H9 (cell line): ENCODE measurements at regions not wholly inside any gene's neighbourhood (a gene's known extent, or its start where the extent isn't known, plus 50 kb on each side); places are given as distances from the start of the nearest gene placed in this dataset.

Source experiments
- DNase-seq: peaks from one replicate; pipeline ENCODE4 v3.0.0-alpha.2; 2017
- H2AFZ ChIP-seq: one replicate; pipeline ENCODE4 v1.6.1; 2013; ENCODE audit warnings: mild to moderate bottlenecking, low read length, control low read depth, moderate library complexity
- H2AK5ac ChIP-seq: 2 replicates; pipeline ENCODE4 v1.6.1; 2013; ENCODE audit warnings: low read length, control low read depth, mixed read lengths; ENCODE audit not compliant: insufficient read length
- H2BK120ac ChIP-seq: one replicate; pipeline ENCODE4 v1.6.1; 2013; ENCODE audit warnings: low read depth, mild to moderate bottlenecking, low read length, control low read depth, inconsistent platforms; ENCODE audit not compliant: poor library complexity, severe bottlenecking
- H2BK12ac ChIP-seq: 2 replicates; pipeline ENCODE4 v1.6.1; 2013; ENCODE audit warnings: low read length, control low read depth, mixed read lengths, low read depth; ENCODE audit not compliant: insufficient read length
- H2BK15ac ChIP-seq: 2 replicates; pipeline ENCODE4 v1.6.1; 2013; ENCODE audit warnings: low read depth, low read length, control low read depth
- H2BK20ac ChIP-seq: one replicate; pipeline ENCODE4 v1.6.1; 2013; ENCODE audit warnings: low read depth, mild to moderate bottlenecking, low read length, control low read depth, inconsistent platforms; ENCODE audit not compliant: poor library complexity, severe bottlenecking
- H2BK5ac ChIP-seq: 2 replicates; pipeline ENCODE4 v1.6.1; 2013; ENCODE audit warnings: low read length, control low read depth, mixed read lengths; ENCODE audit not compliant: insufficient read length
- H3K14ac ChIP-seq: 2 replicates; pipeline ENCODE4 v1.6.1; 2013; ENCODE audit warnings: low read length, control low read depth; ENCODE audit not compliant: insufficient read depth
- H3K18ac ChIP-seq: 2 replicates; pipeline ENCODE4 v1.6.1; 2013; ENCODE audit warnings: low read depth, mild to moderate bottlenecking, mixed read lengths, low read length, control low read depth; ENCODE audit not compliant: insufficient read length
- H3K23ac ChIP-seq: 2 replicates; pipeline ENCODE4 v1.6.1; 2013; ENCODE audit warnings: low read length, control low read depth, mixed read lengths, low read depth; ENCODE audit not compliant: insufficient read length
- H3K23me2 ChIP-seq: 2 replicates; pipeline ENCODE4 v1.6.1; 2013; ENCODE audit warnings: low read depth, mild to moderate bottlenecking, mixed read lengths, low read length, control low read depth; ENCODE audit not compliant: insufficient read length, poor library complexity, severe bottlenecking
- H3K27ac ChIP-seq: 2 replicates; pipeline ENCODE4 v1.5.1; 2013; ENCODE audit warnings: low read length, control low read depth, mixed read lengths, low read depth; ENCODE audit not compliant: insufficient read length
- H3K27me3 ChIP-seq: 2 replicates; pipeline ENCODE4 v1.6.1; 2013; ENCODE audit warnings: low read length, control low read depth, inconsistent platforms; ENCODE audit not compliant: insufficient read depth
- H3K4ac ChIP-seq: 2 replicates; pipeline ENCODE4 v1.6.1; 2013; ENCODE audit warnings: low read depth, mild to moderate bottlenecking, control low read depth, inconsistent platforms, low read length, moderate library complexity
- H3K4me1 ChIP-seq: 2 replicates; pipeline ENCODE4 v1.6.1; 2013; ENCODE audit warnings: low read length, control low read depth, inconsistent platforms; ENCODE audit not compliant: insufficient read depth
- H3K4me2 ChIP-seq: 2 replicates; pipeline ENCODE4 v1.6.1; 2013; ENCODE audit warnings: low read length, control low read depth, mixed read lengths; ENCODE audit not compliant: insufficient read length, insufficient read depth
- H3K56ac ChIP-seq: 2 replicates; pipeline ENCODE4 v1.6.1; 2013; ENCODE audit warnings: low read depth, mild to moderate bottlenecking, mixed read lengths, low read length, control low read depth; ENCODE audit not compliant: insufficient read length
- H3K79me1 ChIP-seq: 2 replicates; pipeline ENCODE4 v1.6.1; 2013; ENCODE audit warnings: low read depth, mild to moderate bottlenecking, moderate library complexity, low read length, control low read depth, inconsistent platforms; ENCODE audit not compliant: insufficient read depth, poor library complexity, severe bottlenecking
- H3K79me2 ChIP-seq: 2 replicates; pipeline ENCODE4 v1.6.1; 2013; ENCODE audit warnings: low read length, control low read depth, inconsistent platforms; ENCODE audit not compliant: insufficient read depth
- H3K9ac ChIP-seq: 2 replicates; pipeline ENCODE4 v1.6.1; 2013; ENCODE audit warnings: low read length, control low read depth, mixed read lengths; ENCODE audit not compliant: insufficient read length; ENCODE audit errors: extremely low read depth
- H3K9me3 ChIP-seq: one replicate; pipeline ENCODE4 v1.6.1; 2013; ENCODE audit warnings: low read depth, low read length, inconsistent platforms; ENCODE audit not compliant: control insufficient read depth
- H3T11ph ChIP-seq: one replicate; pipeline ENCODE4 v1.6.1; 2013; ENCODE audit warnings: mild to moderate bottlenecking, low read length, control low read depth, inconsistent platforms
- H4K20me1 ChIP-seq: one replicate; pipeline ENCODE4 v1.6.1; 2013; ENCODE audit not compliant: control insufficient read depth, insufficient read length, insufficient read depth
- H4K5ac ChIP-seq: 2 replicates; pipeline ENCODE4 v1.6.1; 2013; ENCODE audit warnings: low read depth, mild to moderate bottlenecking, mixed read lengths, low read length, control low read depth; ENCODE audit not compliant: insufficient read length
- H4K8ac ChIP-seq: replicated peaks from 2 replicates; pipeline ENCODE4 v1.6.1; 2013; ENCODE audit warnings: low read length, control low read depth, mixed read lengths, low read depth; ENCODE audit not compliant: insufficient read length
- H4K91ac ChIP-seq: 2 replicates; pipeline ENCODE4 v1.6.1; 2013; ENCODE audit warnings: low read depth, mild to moderate bottlenecking, moderate library complexity, mixed read lengths, low read length, control low read depth; ENCODE audit not compliant: insufficient read length
- H3K27ac Mint-ChIP-seq, 3 experiments: 2 replicates in 2 of 3; 3 replicates in 1 of 3; pipeline ENCODE4 v1.8.0; 2020 to 2021; ENCODE audit warnings: mixed read lengths in 3 of 3, mild to moderate bottlenecking in 1 of 3, moderate library complexity in 1 of 3
- H3K27me3 Mint-ChIP-seq: 2 replicates; pipeline ENCODE4 v1.8.0; 2021; ENCODE audit warnings: low read depth, mild to moderate bottlenecking, moderate library complexity, mixed read lengths
- H3K36me3 Mint-ChIP-seq, 3 experiments: 2 replicates in 2 of 3; 3 replicates in 1 of 3; pipeline ENCODE4 v1.8.0; 2020 to 2021; ENCODE audit warnings: low read depth in 3 of 3, mixed read lengths in 3 of 3; ENCODE audit not compliant: insufficient read depth in 1 of 3
- H3K4me1 Mint-ChIP-seq, 2 experiments: 2 replicates each; pipeline ENCODE4 v1.8.0; 2020; ENCODE audit warnings: mixed read lengths in 2 of 2
- H3K4me3 Mint-ChIP-seq, 2 experiments: 2 replicates in 1 of 2; 3 replicates in 1 of 2; pipeline ENCODE4 v1.8.0; 2020 to 2021; ENCODE audit warnings: mild to moderate bottlenecking in 2 of 2, mixed read lengths in 2 of 2, moderate library complexity in 1 of 2
- H3K9me3 Mint-ChIP-seq, 2 experiments: 2 replicates in 1 of 2; 3 replicates in 1 of 2; pipeline ENCODE4 v1.8.0; 2020; ENCODE audit warnings: mild to moderate bottlenecking in 2 of 2, mixed read lengths in 2 of 2, moderate library complexity in 1 of 2
- WGBS: extraction: QIAGEN DNeasy Blood & Tissue Kit; methylation state at CpG from one replicate; pipeline ENCODE4 v1.1.7; 2013; ENCODE audit warnings: missing lambda C conversion rate, low lambda C conversion rate, mixed read lengths; ENCODE audit not compliant: insufficient read length; ENCODE audit errors: extremely low coverage; 5-methylcytosine and 5-hydroxymethylcytosine counted together
- TF ChIP-seq, protein P1 (sequence below): fragments of 200-600 bp; sonication (generic); conservative IDR thresholded peaks from 3 replicates; pipeline ENCODE4 v1.8.0; 2021; ENCODE audit warnings: antibody characterized with exemption, mild to moderate bottlenecking

DNA sequence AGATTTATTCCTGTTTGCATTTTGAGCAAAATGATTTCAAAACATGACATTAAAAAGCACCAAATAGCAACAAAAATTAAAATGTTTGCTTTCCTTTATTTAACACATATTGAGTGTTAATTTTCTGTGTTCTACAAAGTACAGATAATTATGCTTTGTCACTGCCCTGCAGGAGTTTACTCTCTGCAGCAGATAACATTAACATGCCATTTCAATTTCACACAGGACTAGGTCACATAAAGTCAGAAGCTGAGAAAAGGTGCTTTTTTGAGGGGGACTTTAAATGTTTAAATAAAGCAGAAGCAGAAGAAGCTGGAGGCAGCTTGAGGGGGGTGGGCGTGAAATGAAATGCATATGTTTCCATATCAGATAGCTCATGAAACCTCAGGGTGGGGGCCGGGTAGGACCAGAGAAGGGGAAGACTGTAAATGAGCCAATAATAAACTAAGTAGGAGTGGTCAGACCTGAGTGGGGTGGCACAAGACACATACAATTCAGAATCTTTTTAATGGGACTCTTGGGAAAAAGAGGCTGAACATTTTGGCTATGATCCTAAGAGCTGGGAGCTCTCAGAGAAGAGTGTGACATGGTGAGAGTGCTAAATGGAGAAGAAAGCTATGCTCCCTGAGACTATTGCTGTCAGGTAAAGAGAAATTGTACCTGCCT lies 387.5 kb downstream of the FAM170A start:
- TF ChIP-seq, protein P1, sequence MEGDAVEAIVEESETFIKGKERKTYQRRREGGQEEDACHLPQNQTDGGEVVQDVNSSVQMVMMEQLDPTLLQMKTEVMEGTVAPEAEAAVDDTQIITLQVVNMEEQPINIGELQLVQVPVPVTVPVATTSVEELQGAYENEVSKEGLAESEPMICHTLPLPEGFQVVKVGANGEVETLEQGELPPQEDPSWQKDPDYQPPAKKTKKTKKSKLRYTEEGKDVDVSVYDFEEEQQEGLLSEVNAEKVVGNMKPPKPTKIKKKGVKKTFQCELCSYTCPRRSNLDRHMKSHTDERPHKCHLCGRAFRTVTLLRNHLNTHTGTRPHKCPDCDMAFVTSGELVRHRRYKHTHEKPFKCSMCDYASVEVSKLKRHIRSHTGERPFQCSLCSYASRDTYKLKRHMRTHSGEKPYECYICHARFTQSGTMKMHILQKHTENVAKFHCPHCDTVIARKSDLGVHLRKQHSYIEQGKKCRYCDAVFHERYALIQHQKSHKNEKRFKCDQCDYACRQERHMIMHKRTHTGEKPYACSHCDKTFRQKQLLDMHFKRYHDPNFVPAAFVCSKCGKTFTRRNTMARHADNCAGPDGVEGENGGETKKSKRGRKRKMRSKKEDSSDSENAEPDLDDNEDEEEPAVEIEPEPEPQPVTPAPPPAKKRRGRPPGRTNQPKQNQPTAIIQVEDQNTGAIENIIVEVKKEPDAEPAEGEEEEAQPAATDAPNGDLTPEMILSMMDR = no peak

More for the DNA sequence above, 387.5 kb downstream of the FAM170A start:
- H4K20me1 ChIP-seq = no peaks in the 10 kb centered on the region
- no peak for DNase-seq
- Mint-ChIP-seq H3K4me3 (no peak overlapping the region; a peak in 1 of 5 replicates), H3K27ac (peak overlapping the region in 1 of 3 experiments; percentile 11; a peak in 1 of 7 replicates), H3K36me3 (no peaks in the 10 kb centered on the region), H3K9me3 (0 out of 5 replicates have a peak, but pooled peaks cover 0 to 2% of the 10 kb centered on the region in 2 experiments), H3K27me3 (no peaks in the 10 kb centered on the region), H3K4me1 (peaks cover 6 to 10% of the 10 kb centered on the region in 2 experiments; a peak in 3 of 4 replicates)
- H2BK15ac ChIP-seq = no peak overlapping the region
- no peaks in the 10 kb centered on the region for H3K23me2 ChIP-seq
- no peaks in the 10 kb centered on the region for H3K27me3 ChIP-seq
- no peaks in the 10 kb centered on the region for H3K79me1 ChIP-seq
- no peak overlapping the region for H3K56ac ChIP-seq
- H2BK20ac ChIP-seq = no peak overlapping the region
- H3K9ac ChIP-seq = no peak overlapping the region
- no peak overlapping the region for H4K91ac ChIP-seq
- no peak overlapping the region for H2AFZ ChIP-seq
- no peak overlapping the region for H3K4me2 ChIP-seq
- no peak overlapping the region for H4K5ac ChIP-seq
- no peak overlapping the region for H2AK5ac ChIP-seq
- no peak overlapping the region for H4K8ac ChIP-seq
- H3K18ac ChIP-seq = no peak overlapping the region
- WGBS = no CpG with 5 or more reads among the region's 2 CpGs
- H2BK5ac ChIP-seq = no peak overlapping the region
- H2BK120ac ChIP-seq = no peak overlapping the region
- H2BK12ac ChIP-seq = no peak overlapping the region
- H3K27ac ChIP-seq = no peak overlapping the region
- no peaks in the 10 kb centered on the region; the same call in 1 of the 2 replicates for H3K4me1 ChIP-seq
- no peaks in the 10 kb centered on the region for H3K79me2 ChIP-seq
- H3K23ac ChIP-seq = no peak overlapping the region
- H3K4ac ChIP-seq = no peak overlapping the region
- H3T11ph ChIP-seq = no peak overlapping the region
- H3K14ac ChIP-seq = no peak overlapping the region
- no peaks in the 10 kb centered on the region for H3K9me3 ChIP-seq
